ENCODE measurements at regions not wholly inside any gene's neighbourhood (a gene's known extent, or its start where the extent isn't known, plus 50 kb on each side); places are given as distances from the start of the nearest gene placed in this dataset.
"Not testable (repeated sequence)": the region's sequence is repeated elsewhere in the genome, so short reads cannot be mapped to it uniquely, and the experiment has no call there.

DNA sequence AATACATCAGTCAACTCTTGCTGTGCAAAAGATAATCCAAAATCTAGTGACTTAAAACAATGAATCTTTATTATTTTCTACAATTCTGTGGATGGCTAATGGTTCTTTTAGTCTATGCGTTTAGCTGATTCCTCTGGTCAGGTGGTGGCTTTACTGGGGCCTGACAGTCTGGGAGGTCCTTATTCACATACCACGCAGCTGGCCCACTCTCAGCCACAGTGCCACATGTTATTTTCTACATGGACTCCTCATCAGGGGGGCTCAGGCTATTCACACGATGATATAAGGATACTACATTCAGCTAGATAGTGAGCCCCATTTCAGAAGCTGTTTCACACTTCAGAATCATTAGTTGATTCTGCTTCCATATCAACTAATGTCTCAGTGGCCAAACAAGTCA, 287.5 kb upstream of the MGAT4C start:
- no peak for FAIRE-seq

DNA sequence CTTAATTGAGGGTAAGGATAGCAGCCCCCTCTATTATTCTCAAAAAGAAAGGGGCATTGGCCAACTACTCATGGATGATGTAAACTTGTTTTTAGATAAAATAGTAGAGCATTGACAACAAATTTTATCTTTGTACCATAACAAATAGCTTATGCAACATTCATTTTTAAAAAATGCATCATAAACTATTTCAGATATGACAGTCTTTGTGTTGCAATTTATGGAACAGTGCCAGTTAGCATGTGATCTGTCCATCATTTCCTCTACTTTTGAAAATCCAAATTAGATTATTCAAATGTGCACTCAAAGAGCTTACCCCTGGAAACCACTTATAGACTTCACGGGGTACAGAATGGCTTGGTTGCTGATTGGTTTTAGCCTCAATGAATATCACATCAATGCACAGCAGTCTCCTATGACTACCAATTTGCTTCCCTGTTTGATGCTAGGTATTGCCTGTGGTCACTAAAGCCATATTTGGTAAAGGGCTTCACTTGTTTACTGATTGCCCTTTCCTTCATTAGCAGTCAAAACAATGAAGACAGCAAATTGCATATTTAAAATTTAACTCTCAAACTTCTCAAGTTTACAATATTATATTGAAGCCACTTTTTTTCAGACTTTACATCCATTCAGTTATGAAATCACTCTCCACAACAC, 274.9 kb upstream of the MGAT4C start:
- no peak for FAIRE-seq

DNA sequence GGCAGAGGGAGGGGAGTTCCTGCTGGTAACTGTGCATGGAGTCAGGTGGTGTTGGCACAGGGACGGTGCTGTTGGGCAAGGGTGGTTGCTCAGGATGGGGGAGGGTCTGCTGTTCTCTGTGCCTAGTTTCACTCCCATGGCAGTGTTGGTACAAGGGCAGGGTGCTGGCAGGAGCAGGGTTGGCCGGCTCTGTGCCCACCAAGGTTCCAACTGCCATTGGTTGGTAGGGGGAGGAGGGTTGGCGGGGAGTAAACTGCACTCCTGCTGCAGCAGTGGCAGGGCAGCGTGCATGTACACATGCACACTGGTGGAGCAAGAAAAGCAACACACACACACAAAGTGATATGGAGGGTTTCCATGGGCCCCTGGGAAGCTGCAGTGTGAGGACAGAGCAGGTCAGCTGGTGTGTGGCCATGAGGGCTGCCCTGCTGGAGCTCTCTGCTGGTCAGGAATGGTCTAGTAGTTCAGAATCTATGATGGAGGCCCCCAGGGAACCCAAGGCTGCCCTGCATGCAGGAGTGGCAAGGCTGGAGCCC, 269.9 kb upstream of the MGAT4C start:
- FAIRE-seq = no peak

- no peak for FAIRE-seq
These were observed 267.7 kb upstream of the MGAT4C start for GRCh38 chr12:86523844-86524243.

DNA sequence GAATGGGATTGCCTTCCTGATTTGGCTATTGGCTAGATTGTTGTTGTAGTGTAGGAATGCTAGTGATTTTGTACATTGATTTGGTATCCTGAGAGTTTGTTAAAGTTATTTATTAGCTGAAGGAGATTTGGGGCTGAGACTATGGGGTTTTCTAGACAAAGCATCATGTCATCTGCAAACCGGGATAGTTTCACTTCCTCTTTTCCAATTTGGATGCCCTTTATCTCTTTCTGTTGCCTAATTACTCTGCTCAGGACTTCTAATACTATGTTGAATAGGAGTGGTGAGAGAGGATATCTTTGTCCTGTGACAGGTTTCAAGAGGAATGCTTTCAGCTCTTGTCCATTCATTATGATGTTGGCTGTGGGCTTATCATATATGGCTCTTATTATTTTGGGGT, 265.7 kb upstream of the MGAT4C start:
- FAIRE-seq = no peak

GRCh38 chr12:86513226-86513625, 257.0 kb upstream of the MGAT4C start:
- no peak for FAIRE-seq

DNA sequence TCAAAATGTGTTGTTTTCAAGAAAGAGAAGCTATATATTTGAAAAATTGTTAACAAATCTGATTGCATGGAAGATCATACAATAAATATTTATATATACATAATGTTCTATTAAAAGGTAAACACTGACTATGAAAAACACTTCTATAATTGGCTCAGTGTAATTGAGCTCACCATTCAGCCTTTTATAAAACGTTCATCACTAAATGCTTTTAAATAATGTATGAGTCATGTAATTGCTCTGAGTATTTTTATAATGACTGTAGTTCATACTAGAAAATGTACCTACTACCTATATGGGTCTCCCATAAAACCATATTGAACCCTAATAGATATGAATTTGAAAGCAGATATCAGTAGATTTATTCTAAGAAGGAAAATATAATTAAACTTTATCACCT, 240.4 kb upstream of the MGAT4C start:
- FAIRE-seq = no peak

DNA sequence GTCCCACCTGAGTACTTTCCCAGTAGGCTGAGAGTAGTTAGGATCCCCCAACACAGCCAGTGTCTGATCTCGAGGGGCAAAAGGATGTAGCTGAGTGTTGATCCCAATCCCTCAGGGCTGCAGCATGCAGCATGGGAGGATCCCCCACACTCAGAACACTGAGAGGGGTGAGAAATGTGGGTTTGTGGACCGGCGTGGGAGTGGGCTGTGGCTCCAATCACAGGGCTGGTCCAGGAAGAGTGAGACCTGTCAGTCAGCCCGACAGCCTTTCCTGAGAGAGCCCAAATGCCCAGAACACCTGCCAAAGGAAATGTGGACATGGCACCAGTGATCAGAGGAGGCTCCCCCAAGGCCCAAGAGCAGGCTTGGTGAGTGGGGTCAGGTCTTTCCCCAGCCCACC, 228.3 kb upstream of the MGAT4C start:
- FAIRE-seq = no peak

- FAIRE-seq = no peak
These were observed 217.0 kb upstream of the MGAT4C start for GRCh38 chr12:86473231-86473630.

GRCh38 chr12:86456776-86457175, 200.6 kb upstream of the MGAT4C start:
- no peak for FAIRE-seq

GRCh38 chr12:86456241-86456640, 200.1 kb upstream of the MGAT4C start:
- no peak for FAIRE-seq

DNA sequence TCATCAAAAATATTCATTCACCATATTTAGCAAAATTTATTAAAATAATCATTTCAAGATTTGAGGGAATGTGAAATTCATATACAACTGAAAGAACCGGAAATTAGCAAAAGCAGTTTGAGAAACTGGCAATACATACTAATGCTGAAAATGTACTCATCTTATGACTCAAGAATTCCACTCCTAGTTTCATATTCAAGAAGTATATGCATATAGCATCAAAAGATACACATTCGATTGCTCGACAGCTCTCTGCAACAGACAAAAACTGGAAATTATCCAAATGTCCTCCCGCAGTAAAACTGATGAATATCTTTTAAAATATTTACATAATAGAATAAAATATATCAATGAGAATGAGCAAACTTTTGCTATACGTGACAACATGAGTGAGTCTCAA, 189.2 kb upstream of the MGAT4C start:
- no peak for FAIRE-seq

DNA sequence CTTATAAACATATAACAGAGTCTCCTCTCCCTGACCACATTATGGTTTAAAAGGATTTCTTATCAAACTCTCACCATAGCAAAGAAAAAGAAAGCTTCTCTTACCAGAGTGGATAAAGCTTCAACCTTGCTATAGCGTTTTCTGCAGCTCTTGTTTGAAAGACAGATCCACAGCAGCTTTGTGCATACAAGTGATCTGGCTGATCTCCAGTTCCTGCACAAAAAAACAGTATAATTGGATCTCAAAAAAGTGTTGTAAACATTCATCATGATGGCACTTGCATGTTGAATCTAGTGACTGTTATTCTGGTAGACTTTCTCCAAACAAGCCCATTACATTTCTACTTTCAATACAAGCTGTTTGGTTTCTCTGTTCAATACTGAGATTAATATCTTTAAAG, 178.9 kb upstream of the MGAT4C start:
- no peak for FAIRE-seq

DNA sequence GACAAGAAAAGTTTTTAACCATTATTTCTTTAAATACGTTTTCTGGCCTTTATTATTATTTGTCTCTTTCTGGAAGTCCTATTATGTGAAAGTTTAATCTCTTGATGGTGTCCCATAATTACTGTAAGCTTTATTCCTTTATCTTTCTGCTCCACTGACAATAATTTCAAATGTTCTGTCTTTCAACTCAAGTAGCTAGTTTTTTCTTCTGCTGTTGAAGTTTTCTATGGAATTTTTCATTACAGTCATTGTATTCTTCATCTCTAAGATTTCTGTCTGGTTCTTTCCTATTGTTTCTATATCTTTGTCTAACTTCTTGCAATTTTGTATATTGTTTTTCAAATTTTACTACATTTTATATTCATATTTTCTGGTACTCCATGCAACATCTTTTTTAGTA, 173.6 kb upstream of the MGAT4C start:
- FAIRE-seq = no peak

DNA sequence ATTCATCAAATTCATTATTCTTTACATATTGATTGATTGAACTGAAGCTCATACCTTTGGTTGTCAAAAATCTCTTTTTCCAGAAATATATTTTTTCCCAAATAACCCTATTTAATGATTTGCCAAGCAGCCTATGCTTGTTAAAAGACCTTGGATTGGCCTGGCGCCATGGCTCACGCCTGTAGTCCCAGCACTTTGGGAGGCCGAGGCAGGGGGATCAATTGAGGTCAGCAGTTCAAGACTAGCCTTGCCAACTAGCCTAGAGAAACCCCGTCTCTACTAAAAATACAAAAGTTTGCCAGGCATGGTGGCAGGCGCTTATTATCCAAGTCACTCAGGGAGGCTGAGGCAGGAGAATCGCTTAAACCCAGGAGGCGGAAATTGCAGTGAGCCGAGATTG, 165.1 kb upstream of the MGAT4C start:
- no peak for FAIRE-seq

- FAIRE-seq = no peak
These were observed 158.0 kb upstream of the MGAT4C start for GRCh38 chr12:86414201-86414600.

DNA sequence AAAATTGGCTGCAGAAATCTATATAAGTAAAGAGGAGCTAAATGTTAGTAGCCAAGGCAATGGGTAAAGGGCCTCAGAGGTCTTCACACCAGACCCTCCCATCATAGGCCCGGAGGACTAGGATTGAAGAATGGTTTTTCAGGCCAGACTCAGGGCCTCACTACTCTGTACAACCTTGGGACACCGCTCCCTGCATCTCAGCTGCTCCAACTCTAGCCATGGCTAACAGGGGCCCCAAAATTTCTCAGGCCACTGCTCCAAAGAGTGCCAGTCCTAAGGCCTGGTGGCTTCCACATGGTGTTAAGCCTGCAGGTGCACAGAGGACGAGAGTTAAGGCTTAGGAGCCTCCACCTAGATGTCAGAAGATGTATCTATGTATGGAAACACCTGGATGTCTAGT, 155.5 kb upstream of the MGAT4C start:
- no peak for FAIRE-seq

DNA sequence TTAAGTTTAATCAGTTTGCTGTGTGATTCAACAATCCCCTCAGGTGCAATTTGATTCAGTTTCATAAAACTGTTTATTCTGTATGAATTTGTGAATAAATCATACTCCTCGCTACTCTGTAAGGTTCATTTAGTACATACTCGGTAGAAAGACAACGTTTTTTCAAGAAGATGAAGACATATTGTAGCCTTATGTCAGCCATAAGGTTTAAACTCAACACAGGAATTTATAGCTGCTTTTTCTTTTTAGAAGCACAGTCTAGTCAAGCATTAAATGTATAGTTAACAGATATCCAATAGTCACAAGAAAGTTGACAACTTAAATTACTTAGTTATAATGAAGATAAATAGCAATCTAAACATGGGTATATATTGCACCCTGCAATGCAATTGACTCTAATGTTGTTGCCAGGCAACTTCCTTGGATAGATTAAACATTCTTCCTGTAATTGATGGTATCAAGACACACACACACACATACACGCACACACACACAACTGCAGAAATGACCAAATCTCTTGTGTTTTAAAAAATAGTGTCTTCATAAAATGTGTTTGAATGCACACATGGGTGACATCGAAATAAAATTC, 151.5 kb upstream of the MGAT4C start:
- FAIRE-seq = no peak

GRCh38 chr12:86389949-86390348, 133.8 kb upstream of the MGAT4C start:
- FAIRE-seq = no peak

- FAIRE-seq = no peak
These were observed 131.5 kb upstream of the MGAT4C start for GRCh38 chr12:86387591-86388145.

- not testable (repeated sequence) for FAIRE-seq
These were observed 127.6 kb upstream of the MGAT4C start for GRCh38 chr12:86383759-86384158.

DNA sequence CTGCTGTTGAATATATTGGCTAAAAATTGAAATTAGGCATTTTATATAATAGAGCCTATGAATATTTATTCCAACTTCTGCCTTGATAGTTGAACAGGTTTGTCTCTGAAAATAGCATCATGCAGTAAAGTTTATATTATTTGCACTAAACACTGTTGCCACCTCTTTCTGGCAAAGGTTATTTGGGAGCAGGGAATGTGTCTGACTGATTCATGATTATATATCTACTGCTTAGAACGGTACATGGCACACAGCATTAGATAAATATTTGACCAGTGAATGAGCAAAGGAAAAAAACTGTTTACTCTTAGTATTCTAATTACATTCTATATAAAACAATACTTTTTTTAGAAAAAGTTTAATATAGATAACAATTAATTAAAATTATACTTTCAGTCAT, 123.1 kb upstream of the MGAT4C start:
- no peak for FAIRE-seq

GRCh38 chr12:86376052-86376451, 119.9 kb upstream of the MGAT4C start:
- no peak for FAIRE-seq

- no peak for FAIRE-seq
These were observed 117.6 kb upstream of the MGAT4C start for GRCh38 chr12:86373813-86374212.

GRCh38 chr12:86367137-86367536, 110.9 kb upstream of the MGAT4C start:
- FAIRE-seq = no peak
